ENCODE measurements at regions not wholly inside any gene's neighbourhood (a gene's known extent, or its start where the extent isn't known, plus 50 kb on each side); places are given as distances from the start of the nearest gene placed in this dataset.
A peak's percentile ranks its signal among the peaks of the same experiment; 100 is the strongest.

- H3K27ac ChIP-seq (ENCODE audit: low read depth, low read length, poor library complexity, severe bottlenecking), result peak overlapping the region; percentile 32
- POLR2A ChIA-PET (ENCODE audit: low non-redundant PET), result no interaction called here
- intact Hi-C loops (cut with micrococcal nuclease; ENCODE audit: unreplicated experiment), result no loop called here
Measured at GRCh38 chr11:126113515-126113957, 50.9 kb upstream of the CDON start.

GRCh38 chr11:126113012-126113411 lies 50.3 kb upstream of the CDON start:
- no peaks in the 10 kb centered on the region for H3K9me3 ChIP-seq (ENCODE audit: low read depth, low read length, poor library complexity, severe bottlenecking)
- no peak for DNase-seq (ENCODE audit: low spot score)
- no TSS peak for BruUV-seq (replicated peaks)
- TF ChIP-seq CTCF (conservative IDR thresholded peaks at IDR 0.05; ENCODE audit: low read depth, low read length), result no peak
- no peak overlapping the region for H3K4me3 ChIP-seq (ENCODE audit: low read depth, low read length, poor library complexity, severe bottlenecking)
- H3K4me1 ChIP-seq (ENCODE audit: insufficient read depth, low read length, poor library complexity, severe bottlenecking), result peaks cover 41% of the 10 kb centered on the region
- H3K27me3 ChIP-seq (replicated peaks; ENCODE audit: insufficient read depth, low read depth, low read length, poor library complexity), result no peaks in the 10 kb centered on the region
- ChIA-PET POLR2A (ENCODE audit: low non-redundant PET) (no interaction called here), CTCF (no interaction called here)
- intact Hi-C loops (cut with micrococcal nuclease; ENCODE audit: unreplicated experiment), result no loop called here
- H3K36me3 ChIP-seq (ENCODE audit: insufficient read depth, low read length, poor library complexity, severe bottlenecking), result no peaks in the 10 kb centered on the region
- H3K27ac ChIP-seq (ENCODE audit: low read depth, low read length, poor library complexity, severe bottlenecking), result no peak overlapping the region

More at GRCh38 chr11:126113515-126113957, 50.9 kb upstream of the CDON start:
- CTCF ChIA-PET, result no interaction called here
- Histone ChIP-seq H3K9me3 (ENCODE audit: low read depth, low read length, poor library complexity, severe bottlenecking) (no peaks in the 10 kb centered on the region), H3K4me3 (ENCODE audit: low read depth, low read length, poor library complexity, severe bottlenecking) (no peak overlapping the region), H3K4me1 (ENCODE audit: insufficient read depth, low read length, poor library complexity, severe bottlenecking) (peaks cover 41% of the 10 kb centered on the region), H3K36me3 (ENCODE audit: insufficient read depth, low read length, poor library complexity, severe bottlenecking) (no peaks in the 10 kb centered on the region), H3K27me3 (replicated peaks; ENCODE audit: insufficient read depth, low read depth, low read length, poor library complexity) (no peaks in the 10 kb centered on the region)
- peak; percentile 82 for DNase-seq (ENCODE audit: low spot score)
- no TSS peak for BruUV-seq (replicated peaks)
- no peak for TF ChIP-seq CTCF (conservative IDR thresholded peaks at IDR 0.05; ENCODE audit: low read depth, low read length)
- TF ChIP-seq EZH2 (IDR thresholded peaks at IDR 0.05; ENCODE audit: borderline replicate concordance, low read depth, low read length, poor library complexity, severe bottlenecking), result no peak

- no peak overlapping the region for H3K27ac ChIP-seq (ENCODE audit: low read depth, low read length, poor library complexity, severe bottlenecking)
- no peaks in the 10 kb centered on the region for H3K9me3 ChIP-seq (ENCODE audit: low read depth, low read length, poor library complexity, severe bottlenecking)
- intact Hi-C loops (cut with micrococcal nuclease; ENCODE audit: unreplicated experiment), result no loop called here
- H3K4me3 ChIP-seq (ENCODE audit: low read depth, low read length, poor library complexity, severe bottlenecking), result no peak overlapping the region
- H3K4me1 ChIP-seq (ENCODE audit: insufficient read depth, low read length, poor library complexity, severe bottlenecking), result peaks cover 41% of the 10 kb centered on the region
- no peak for TF ChIP-seq CTCF (conservative IDR thresholded peaks at IDR 0.05; ENCODE audit: low read depth, low read length)
- no peak for TF ChIP-seq EZH2 (IDR thresholded peaks at IDR 0.05; ENCODE audit: borderline replicate concordance, low read depth, low read length, poor library complexity, severe bottlenecking)
- no peaks in the 10 kb centered on the region for H3K36me3 ChIP-seq (ENCODE audit: insufficient read depth, low read length, poor library complexity, severe bottlenecking)
- ChIA-PET POLR2A (ENCODE audit: low non-redundant PET) (no interaction called here), CTCF (no interaction called here)
- peak; percentile 72 for DNase-seq (ENCODE audit: low spot score)
- no peaks in the 10 kb centered on the region for H3K27me3 ChIP-seq (replicated peaks; ENCODE audit: insufficient read depth, low read depth, low read length, poor library complexity)
- BruUV-seq (replicated peaks), result no TSS peak
Measured at GRCh38 chr11:126112547-126112946, 49.9 kb upstream of the CDON start.

Data from A673 (cell line).